RWPE1 (cell line): ENCODE measurements at regions not wholly inside any gene's neighbourhood (a gene's known extent, or its start where the extent isn't known, plus 50 kb on each side); places are given as distances from the start of the nearest gene placed in this dataset.

Source experiments
- CTCF ChIA-PET: fragments of 350-600 bp; sonication (Branson Sonifier 250); formaldehyde crosslinking; extraction: SDS; loops from one replicate; lab custom pipeline; 2021; lab: Yijun Ruan, JAX
- POLR2A ChIA-PET: fragments of 400-600 bp; formaldehyde crosslinking; extraction: SDS; loops from one replicate; lab custom pipeline; 2020; ENCODE audit warnings: antibody characterized with exemption; ENCODE audit not compliant: low non-redundant PET; lab: Yijun Ruan, JAX
- DNase-seq: peaks from one replicate; pipeline ENCODE4 v3.0.0; 2012; ENCODE audit warnings: low spot score
- H3K27ac ChIP-seq: fragments of 450-650 bp; 2 replicates; pipeline ENCODE4 v1.5.1; 2017
- CTCF ChIP-seq: fragments of 450-650 bp; conservative IDR thresholded peaks from 2 replicates; pipeline ENCODE4 v1.5.1; 2017; ENCODE audit warnings: low read depth, mild to moderate bottlenecking

GRCh38 chr10:29830531-29831512 lies 196.1 kb upstream of the SVIL start:
- POLR2A ChIA-PET, result no interaction called here
- no peak overlapping the region for H3K27ac ChIP-seq
- no peak for TF ChIP-seq CTCF
- no peak for DNase-seq
- CTCF ChIA-PET, result interaction anchor here (0.9 kb wide), 1 partner anchor 9 kb away, joined by 7 read pairs; no protein-coding TSS in a partner anchor

GRCh38 chr10:29829776-29830175 lies 195.0 kb upstream of the SVIL start:
- TF ChIP-seq CTCF, result no peak
- H3K27ac ChIP-seq, result no peak overlapping the region
- ChIA-PET CTCF (interaction anchor here (0.7 kb wide), 1 partner anchor 9 kb away, joined by 4 read pairs; no protein-coding TSS in a partner anchor), POLR2A (no interaction called here)
- DNase-seq, result no peak

DNA sequence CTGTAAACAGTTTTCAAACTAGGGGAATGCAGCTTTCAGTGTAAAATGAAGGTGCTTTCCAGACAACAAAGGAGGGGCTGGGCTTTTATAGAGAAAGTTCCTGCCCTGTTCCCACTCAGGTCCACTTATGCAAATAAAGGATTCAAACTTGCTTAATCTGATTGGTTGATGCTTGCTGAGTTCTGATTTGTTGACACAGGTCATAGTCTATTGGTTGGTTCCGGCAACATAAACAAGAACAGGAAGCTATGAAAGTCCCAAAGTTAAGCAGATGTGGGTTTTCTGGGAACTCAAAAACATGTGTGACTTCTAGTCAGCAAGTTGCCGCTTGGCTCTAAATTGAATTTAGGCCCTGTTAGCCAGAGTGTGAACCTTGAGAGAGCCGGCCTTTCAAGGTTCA lies 194.2 kb upstream of the SVIL start:
- TF ChIP-seq CTCF, result no peak

DNA sequence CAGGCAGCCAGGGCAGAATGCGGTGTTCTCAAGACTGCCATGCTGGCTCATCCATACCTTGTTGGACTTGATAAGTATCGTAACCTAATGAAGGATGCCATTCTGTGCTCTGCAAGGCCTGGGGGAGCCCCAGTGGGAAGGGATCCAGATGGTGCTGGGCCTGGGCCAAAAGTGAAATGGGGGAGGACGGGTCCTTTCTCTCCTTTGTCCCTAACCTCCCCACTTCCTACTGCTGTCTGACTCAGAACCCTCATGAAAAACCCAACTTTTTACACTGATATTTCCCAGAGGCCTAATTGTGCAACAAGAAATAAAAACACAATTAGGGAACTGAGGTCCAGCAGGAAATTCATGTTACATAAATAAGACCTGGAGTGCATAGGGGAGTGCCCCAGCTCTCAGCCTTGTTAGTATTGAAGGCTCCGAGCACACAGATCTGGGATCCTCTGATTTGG lies 193.7 kb upstream of the SVIL start:
- CTCF ChIA-PET, result no interaction called here
- POLR2A ChIA-PET, result no interaction called here
- DNase-seq, result no peak
- TF ChIP-seq CTCF, result no peak
- H3K27ac ChIP-seq, result no peak overlapping the region

More for the DNA sequence above, 194.2 kb upstream of the SVIL start:
- no peak overlapping the region for H3K27ac ChIP-seq
- POLR2A ChIA-PET, result no interaction called here
- DNase-seq, result no peak
- CTCF ChIA-PET, result interaction anchor here (0.7 kb wide), 1 partner anchor 8 kb away, joined by 4 read pairs; no protein-coding TSS in a partner anchor

DNA sequence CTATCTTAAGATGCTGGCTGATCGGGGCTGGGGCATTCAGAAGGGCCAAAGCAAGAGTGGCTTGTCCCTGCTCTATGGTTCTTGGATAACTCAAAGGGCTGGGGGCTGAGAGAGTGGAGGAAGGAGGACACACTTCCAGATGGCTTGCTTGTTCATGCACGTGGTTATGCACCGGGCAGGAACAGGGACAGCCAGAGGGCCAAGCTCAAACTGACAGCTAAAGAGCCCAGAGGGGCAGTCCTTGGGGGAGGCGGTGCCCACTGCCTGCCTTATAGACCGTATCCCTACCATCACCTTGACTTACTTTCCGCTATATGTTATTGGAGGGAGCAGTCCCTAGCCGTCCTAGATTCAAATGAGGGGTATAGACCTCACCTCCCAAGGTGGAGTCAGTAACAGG lies 192.7 kb upstream of the SVIL start:
- POLR2A ChIA-PET, result interaction anchor here (0.6 kb wide), 1 partner anchor 179 kb away, joined by 5 read pairs; no protein-coding TSS in a partner anchor
- TF ChIP-seq CTCF, result no peak
- no peak overlapping the region for H3K27ac ChIP-seq
- CTCF ChIA-PET, result no interaction called here
- DNase-seq, result no peak

- DNase-seq, result no peak
- ChIA-PET POLR2A (interaction anchor here (0.6 kb wide), 1 partner anchor 180 kb away, joined by 5 read pairs; no protein-coding TSS in a partner anchor), CTCF (no interaction called here)
- no peak overlapping the region for H3K27ac ChIP-seq
- no peak for TF ChIP-seq CTCF
These were observed 192.2 kb upstream of the SVIL start for GRCh38 chr10:29826801-29827450.
